GM19455 (cell line): ENCODE measurements at regions not wholly inside any gene's neighbourhood (a gene's known extent, or its start where the extent isn't known, plus 50 kb on each side); places are given as distances from the start of the nearest gene placed in this dataset.

Experiments used
- ATAC-seq: cut with Tn5 transposase; IDR thresholded peaks from one replicate; pipeline ENCODE4 v1.9.1; 2021; ENCODE audit not compliant: unreplicated experiment

DNA sequence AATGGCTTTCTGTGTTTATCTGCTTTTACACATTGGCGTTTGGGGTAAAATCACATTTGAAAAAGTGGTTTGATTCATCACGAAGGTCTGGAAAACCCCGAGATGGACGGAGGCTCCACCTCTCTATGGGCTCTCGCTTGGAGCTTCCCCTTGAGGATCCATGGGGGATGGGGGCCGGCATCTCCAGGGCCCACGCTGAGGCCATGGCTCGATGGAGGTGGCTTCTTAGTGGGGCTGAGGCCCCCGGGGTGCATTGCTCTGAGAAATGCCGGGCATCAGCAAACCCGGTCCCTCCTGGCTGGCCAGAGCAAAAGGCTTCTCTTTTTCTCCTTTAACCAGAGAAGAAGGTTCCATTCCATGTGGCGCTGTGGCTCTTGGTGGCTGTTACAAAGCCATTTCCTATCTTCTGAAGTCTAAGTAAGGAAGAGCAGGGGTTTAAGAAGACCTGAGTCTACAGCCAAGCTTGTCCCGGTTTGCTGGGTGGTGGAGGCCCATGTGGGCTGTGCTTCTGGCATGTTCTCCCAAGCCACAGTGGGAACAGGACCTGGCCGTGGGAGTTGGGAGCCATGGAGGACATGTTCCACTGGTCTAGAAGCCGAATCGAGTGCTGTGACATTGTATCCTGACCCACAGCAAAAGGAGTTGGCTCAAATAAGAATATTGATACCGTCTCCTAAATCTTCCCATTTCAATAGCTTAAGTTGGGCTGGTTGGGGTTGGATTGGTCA is 243.5 kb upstream of the PITRM1 start:
- no peak for ATAC-seq

GRCh38 chr10:3415038-3415736 is 242.6 kb upstream of the PITRM1 start:
- ATAC-seq, result no peak

DNA sequence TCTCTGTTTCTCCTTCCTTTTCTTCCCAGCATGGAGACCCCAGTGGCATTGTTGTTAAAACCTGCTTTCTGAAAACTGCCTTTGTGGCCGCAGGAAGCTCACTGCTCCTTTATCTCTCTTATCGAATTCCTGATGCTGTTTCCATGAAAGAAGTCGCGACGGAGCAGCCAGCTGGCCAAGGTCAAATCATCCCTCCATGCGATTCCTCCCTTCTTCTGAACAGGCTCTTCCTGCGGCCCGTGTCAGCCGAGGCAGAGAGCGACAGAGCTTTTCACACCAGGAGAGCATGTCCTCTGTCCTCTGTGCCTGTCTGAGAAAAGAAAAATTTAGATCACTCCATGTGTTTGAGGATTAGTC is 242.1 kb upstream of the PITRM1 start:
- no peak for ATAC-seq

DNA sequence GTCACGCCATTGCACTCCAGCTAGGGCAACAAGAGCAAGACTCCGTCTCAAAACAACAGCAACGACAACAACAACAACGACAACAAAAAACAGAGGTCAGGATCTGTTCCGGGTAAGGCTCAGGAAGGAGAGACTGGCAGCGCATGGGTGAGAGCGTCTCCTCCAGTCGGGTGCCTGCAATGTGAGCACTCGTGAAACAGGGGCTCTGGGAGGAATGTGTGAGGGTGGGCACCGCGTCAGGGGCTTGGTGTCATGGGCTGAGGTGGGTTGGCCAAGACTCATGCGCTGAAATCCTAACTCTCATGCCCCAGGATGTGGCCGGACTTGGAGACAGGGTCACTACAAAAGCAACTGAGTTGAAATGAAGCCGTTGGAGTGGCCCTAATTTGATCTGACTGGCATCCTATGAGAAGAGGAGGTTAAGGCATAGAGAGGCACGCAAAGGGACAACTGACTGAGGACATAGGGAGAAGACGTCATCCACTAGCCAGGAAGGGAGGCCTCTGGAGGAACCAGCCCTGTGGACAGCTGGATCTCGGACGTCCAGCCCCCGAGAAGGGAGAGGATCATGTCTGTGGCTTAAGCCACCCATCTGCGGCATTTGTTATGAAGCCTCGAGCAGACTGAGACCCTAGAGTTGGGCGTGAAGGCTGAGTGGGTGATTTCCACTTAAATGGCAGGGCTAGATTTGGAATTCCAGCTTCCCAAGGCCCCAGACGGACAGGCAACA is 241.5 kb upstream of the PITRM1 start:
- ATAC-seq, result no peak

DNA sequence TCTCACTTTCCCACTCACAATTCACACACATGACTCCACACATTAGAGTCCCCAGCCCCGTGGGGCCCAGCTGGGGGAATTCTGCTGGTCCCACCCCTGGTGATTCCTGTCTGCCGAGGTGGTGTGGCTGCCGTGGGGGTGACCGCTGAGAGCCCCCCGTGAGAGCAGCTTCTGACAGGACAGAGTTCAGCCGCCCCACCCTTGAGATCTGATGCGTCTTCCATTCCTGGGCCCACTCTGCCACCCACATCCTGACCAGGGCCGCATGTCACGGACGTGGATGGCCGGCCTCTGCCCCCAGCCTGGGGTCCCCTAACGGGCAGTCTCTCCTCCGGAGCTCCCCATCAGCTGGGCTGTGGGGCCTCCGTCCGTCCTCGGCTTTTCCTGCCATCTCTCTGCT is 240.1 kb upstream of the PITRM1 start:
- ATAC-seq, result no peak

- no peak for ATAC-seq
Measured at GRCh38 chr10:3412071-3412582, 239.5 kb upstream of the PITRM1 start.

DNA sequence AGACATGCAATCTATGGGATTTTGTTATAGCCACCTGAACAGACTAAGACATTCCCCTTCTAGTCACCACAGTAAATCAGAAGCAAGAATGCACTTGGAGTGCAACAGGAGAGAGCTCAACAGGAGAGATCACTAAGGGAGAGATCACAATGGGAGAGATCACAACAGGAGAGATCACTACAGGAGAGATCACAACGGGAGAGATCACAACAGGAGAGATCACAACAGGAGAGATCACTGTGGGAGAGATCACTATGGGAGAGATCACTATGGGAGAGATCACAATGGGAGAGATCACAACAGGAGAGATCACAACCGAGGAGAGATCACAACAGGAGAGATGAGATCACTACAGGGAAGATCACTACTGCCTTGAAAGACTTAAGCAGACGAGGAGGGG is 238.5 kb upstream of the PITRM1 start:
- ATAC-seq, result no peak

DNA sequence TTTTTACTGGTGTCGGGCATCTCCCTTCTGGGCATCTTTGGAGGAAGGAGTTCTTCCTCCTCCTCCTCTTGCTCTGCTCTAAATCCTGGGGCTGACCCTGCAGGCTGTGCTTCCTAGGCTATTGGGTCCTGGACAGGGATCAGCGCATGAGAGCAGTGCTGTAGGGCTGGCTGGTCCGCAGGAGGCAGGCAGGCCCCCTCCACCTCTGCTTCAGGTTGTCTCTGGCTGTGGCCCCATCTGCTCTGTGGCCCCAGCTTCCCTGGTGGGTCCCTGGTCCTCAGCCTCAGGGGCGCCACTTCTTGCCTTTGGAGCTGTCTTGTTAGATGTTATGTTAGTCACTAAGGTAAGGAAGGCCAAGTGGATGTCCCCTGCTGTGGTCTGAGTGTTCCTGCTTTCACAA is 237.3 kb upstream of the PITRM1 start:
- no peak for ATAC-seq

DNA sequence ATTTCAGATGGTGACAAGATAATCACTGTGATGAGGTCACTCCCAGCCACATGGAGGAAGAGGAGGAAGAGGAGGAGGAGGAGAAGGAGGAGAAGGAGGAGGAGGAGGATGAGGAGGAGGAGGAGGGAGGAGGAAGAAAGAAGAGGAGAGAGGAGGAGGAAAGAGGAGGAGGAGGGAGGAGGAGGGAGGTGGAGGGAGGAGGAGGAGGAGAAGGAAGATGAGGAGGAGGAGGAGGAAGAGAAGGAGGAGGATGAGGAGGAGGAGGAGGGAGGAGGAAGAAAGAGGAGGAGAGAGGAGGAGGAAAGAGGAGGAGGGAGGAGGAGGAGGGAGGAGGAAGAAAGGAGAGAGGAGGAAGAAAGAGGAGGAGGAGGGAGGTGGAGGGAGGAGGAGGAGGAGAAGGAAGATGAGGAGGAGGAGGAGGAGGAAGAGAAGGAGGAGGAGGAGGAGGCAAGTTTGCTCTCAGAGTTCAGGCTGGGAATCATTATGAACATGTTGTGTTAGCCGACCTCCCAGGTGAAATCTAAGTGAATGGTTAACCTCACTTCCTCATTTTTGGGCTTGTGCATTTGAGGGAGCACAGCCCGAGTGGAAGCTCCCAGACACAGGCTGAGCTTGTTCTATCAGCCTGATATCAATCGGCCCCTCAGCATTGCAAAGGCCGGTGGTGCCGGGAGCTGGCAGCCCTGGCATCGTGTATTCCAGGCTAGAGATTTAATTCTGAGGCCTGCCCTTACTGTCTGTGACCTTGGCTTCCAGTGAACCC is 236.2 kb upstream of the PITRM1 start:
- no peak for ATAC-seq

- ATAC-seq, result no peak
Measured at GRCh38 chr10:3407208-3407607, 234.6 kb upstream of the PITRM1 start.

DNA sequence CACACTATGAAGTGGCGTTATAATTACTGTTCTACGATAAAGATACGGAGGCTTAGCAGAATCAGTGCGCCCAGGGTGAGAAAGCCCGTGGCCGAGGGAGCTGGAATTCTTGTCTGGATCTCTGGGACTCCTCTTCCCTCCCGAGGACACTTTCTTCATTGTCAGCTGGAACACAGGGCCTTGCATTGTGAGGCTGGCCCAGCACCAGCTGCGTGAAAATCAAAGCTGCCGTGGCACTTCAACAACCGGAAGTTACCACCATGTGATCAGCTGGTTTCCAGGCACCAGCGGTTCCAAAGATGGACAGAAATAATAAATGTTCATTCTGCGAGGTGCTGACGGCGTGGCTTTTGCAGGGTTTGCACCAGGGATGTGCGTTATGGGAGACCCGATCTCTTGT is 234.0 kb upstream of the PITRM1 start:
- no peak for ATAC-seq

DNA sequence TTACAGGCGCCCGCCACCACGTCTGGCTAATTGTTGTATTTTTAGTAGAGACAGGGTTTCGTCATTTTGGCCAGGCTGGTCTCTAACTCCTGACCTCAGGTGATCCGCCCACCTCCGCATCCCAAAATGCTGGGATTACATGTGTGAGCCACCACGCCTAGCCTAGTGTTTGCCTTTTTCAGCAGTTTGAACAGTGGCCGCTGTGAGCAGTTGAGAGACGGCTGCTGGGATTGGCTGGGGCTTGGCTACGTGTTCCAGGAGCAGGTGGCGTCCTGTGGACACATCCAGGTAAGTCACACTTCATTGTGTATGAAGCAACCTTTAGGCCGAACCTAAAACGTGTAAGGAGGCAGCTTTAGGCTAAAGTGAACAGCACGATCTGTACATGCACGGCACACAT is 231.8 kb upstream of the PITRM1 start:
- no peak for ATAC-seq

GRCh38 chr10:3402187-3402751 is 229.7 kb upstream of the PITRM1 start:
- no peak for ATAC-seq

DNA sequence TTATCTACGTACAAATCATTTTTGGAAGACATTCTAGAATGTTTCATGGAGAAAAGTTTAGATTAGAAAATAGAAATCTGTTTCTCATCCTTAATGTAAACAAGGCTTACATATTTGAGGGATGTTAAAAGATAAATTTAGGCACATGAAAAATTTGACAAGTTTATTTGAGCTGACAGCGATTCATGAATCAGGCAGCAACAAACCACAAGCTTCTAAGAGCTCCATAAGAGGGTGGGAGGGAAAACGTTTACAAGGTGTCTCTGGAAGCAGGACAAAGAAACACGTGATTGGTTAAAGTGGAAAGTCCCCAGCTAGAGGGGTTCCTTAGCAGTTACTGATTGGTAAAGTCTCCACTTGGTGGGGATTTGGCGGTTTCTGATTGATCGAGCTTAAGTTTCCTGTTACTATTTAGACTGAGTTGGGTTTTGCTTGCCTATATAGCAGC is 228.9 kb upstream of the PITRM1 start:
- ATAC-seq, result no peak

GRCh38 chr10:3400348-3400747 is 227.8 kb upstream of the PITRM1 start:
- ATAC-seq, result no peak

DNA sequence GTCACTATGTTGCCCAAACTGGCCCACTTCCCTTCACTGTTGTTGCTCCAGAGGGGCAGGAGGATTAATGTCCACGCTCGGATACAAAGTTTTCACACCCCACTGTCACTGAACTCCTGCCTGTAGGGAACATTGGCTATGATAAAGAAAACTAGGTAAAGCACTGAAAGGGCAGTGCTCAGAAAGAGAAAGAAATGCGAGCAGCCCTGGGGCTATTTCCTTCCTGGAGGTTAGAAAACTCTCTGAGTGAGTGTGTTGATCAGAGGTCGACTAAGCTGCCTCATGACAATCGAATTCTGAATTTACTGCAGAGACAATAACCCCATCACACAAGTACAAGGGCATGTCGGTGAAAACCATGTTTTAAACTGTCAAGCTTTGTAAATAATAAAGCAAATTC is 227.2 kb upstream of the PITRM1 start:
- no peak for ATAC-seq

GRCh38 chr10:3398825-3399646 is 226.5 kb upstream of the PITRM1 start:
- no peak for ATAC-seq

GRCh38 chr10:3397846-3398245 is 225.3 kb upstream of the PITRM1 start:
- no peak for ATAC-seq

DNA sequence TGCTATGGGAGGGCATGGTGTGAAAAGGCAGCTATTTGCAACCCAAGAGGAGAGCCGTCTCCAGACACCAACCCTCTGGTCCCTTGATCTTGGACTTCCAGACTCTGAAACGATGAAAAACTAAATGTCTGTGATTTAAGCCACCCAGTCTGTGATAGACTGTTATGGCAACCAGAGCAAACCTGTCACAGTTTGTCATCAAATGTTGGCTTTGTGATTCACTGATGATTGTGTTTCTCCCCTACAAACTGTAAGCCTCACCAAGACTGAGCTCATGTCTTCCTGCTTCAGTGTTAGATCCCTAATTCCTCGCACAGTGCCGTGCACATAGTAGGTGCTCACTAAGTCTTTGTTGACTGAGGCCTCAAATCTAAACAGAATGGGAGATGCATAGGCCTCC is 224.6 kb upstream of the PITRM1 start:
- ATAC-seq, result no peak

- no peak for ATAC-seq
Measured at GRCh38 chr10:3396116-3396515, 223.5 kb upstream of the PITRM1 start.
